Naive B cell (primary cell): ENCODE measurements at regions not wholly inside any gene's neighbourhood (a gene's known extent, or its start where the extent isn't known, plus 50 kb on each side); places are given as distances from the start of the nearest gene placed in this dataset.

Experiments used
- ATAC-seq, 2 donors: fragments of 150-1000 bp; cut with Tn5 transposase; 2 replicates each; pipeline ENCODE4 v1.10.0; 2021; ENCODE audit warnings: low read depth in 2 of 2, mild to moderate bottlenecking in 2 of 2, moderate library complexity in 2 of 2
- DNase-seq: peaks from one replicate; pipeline ENCODE4 v3.0.0; 2022
- H3K27ac Mint-ChIP-seq, 6 donors: one replicate each; pipeline ENCODE4 v1.8.0; 2020 to 2022; ENCODE audit warnings: mild to moderate bottlenecking in 6 of 6, mixed read lengths in 6 of 6, moderate library complexity in 5 of 6, inconsistent platforms in 2 of 6
- H3K27me3 Mint-ChIP-seq, 3 donors: one replicate each; pipeline ENCODE4 v1.8.0; 2021 to 2022; ENCODE audit warnings: mixed read lengths in 3 of 3, mild to moderate bottlenecking in 1 of 3
- H3K36me3 Mint-ChIP-seq, 2 donors: one replicate each; pipeline ENCODE4 v1.8.0; 2020 to 2022; ENCODE audit warnings: mixed read lengths in 2 of 2, inconsistent platforms in 1 of 2, mild to moderate bottlenecking in 1 of 2
- H3K4me1 Mint-ChIP-seq, 3 donors: one replicate each; pipeline ENCODE4 v1.8.0; 2020 to 2022; ENCODE audit warnings: mixed read lengths in 3 of 3, inconsistent platforms in 1 of 3, mild to moderate bottlenecking in 1 of 3, moderate library complexity in 1 of 3
- H3K4me3 Mint-ChIP-seq, 8 donors: one replicate each; pipeline ENCODE4 v1.8.0; 2020 to 2022; ENCODE audit warnings: mild to moderate bottlenecking in 8 of 8, mixed read lengths in 8 of 8, moderate library complexity in 8 of 8, inconsistent platforms in 2 of 8
- H3K9me3 Mint-ChIP-seq, 7 donors: one replicate each; pipeline ENCODE4 v1.8.0; 2020 to 2022; ENCODE audit warnings: mixed read lengths in 7 of 7, mild to moderate bottlenecking in 5 of 7, inconsistent platforms in 2 of 7, moderate library complexity in 1 of 7

GRCh38 chr6:104404377-104404776 is 455.3 kb downstream of the HACE1 start:
- no peak for DNase-seq
- Mint-ChIP-seq H3K27ac (no peak overlapping the region), H3K27me3 (no peaks in the 10 kb centered on the region), H3K4me1 (no peaks in the 10 kb centered on the region), H3K36me3 (no peaks in the 10 kb centered on the region), H3K9me3 (peaks cover 0 to 6% (median 0%) of the 10 kb centered on the region in 7 donors), H3K4me3 (no peak overlapping the region)
- ATAC-seq = no peak

- Mint-ChIP-seq H3K9me3 (peaks cover 0 to 4% (median 0%) of the 10 kb centered on the region in 7 donors), H3K4me3 (no peak overlapping the region), H3K4me1 (no peaks in the 10 kb centered on the region), H3K27me3 (no peaks in the 10 kb centered on the region), H3K27ac (no peak overlapping the region), H3K36me3 (no peaks in the 10 kb centered on the region)
- ATAC-seq (no peak), DNase-seq (no peak)
Observed at GRCh38 chr6:104402572-104402971, 457.1 kb downstream of the HACE1 start.

- Mint-ChIP-seq H3K27me3 (no peaks in the 10 kb centered on the region), H3K4me3 (no peak overlapping the region), H3K9me3 (peaks cover 0 to 4% (median 0%) of the 10 kb centered on the region in 7 donors), H3K4me1 (no peaks in the 10 kb centered on the region), H3K36me3 (no peaks in the 10 kb centered on the region), H3K27ac (no peak overlapping the region)
- DNase-seq (no peak), ATAC-seq (no peak)
Observed at GRCh38 chr6:104401926-104402325, 457.8 kb downstream of the HACE1 start.

GRCh38 chr6:104400844-104401243 is 458.9 kb downstream of the HACE1 start:
- Mint-ChIP-seq H3K4me1 (no peaks in the 10 kb centered on the region), H3K36me3 (no peaks in the 10 kb centered on the region), H3K27ac (no peak overlapping the region), H3K27me3 (no peaks in the 10 kb centered on the region), H3K9me3 (peaks cover 0 to 4% (median 0%) of the 10 kb centered on the region in 7 donors), H3K4me3 (no peak overlapping the region)
- ATAC-seq (no peak), DNase-seq (no peak)

- Mint-ChIP-seq H3K27me3 (no peaks in the 10 kb centered on the region), H3K4me1 (no peaks in the 10 kb centered on the region), H3K4me3 (no peak overlapping the region), H3K9me3 (peaks cover 0 to 5% (median 2%) of the 10 kb centered on the region in 7 donors), H3K36me3 (no peaks in the 10 kb centered on the region), H3K27ac (no peak overlapping the region)
- no peak for ATAC-seq
- DNase-seq = no peak
Observed at GRCh38 chr6:104396077-104396476, 463.6 kb downstream of the HACE1 start.

GRCh38 chr6:104381907-104382306 is 477.8 kb downstream of the HACE1 start:
- Mint-ChIP-seq H3K9me3 (peaks cover 0 to 12% (median 5%) of the 10 kb centered on the region in 7 donors), H3K4me1 (no peaks in the 10 kb centered on the region), H3K27me3 (no peaks in the 10 kb centered on the region), H3K4me3 (no peak overlapping the region), H3K36me3 (no peaks in the 10 kb centered on the region), H3K27ac (no peak overlapping the region)
- no peak for ATAC-seq
- no peak for DNase-seq

- H3K27ac Mint-ChIP-seq = no peak overlapping the region
- peaks cover 0 to 8% (median 2%) of the 10 kb centered on the region in 7 donors for H3K9me3 Mint-ChIP-seq
- ATAC-seq (no peak), DNase-seq (no peak)
- H3K36me3 Mint-ChIP-seq = no peaks in the 10 kb centered on the region
- no peaks in the 10 kb centered on the region for H3K4me1 Mint-ChIP-seq
- H3K4me3 Mint-ChIP-seq = no peak overlapping the region
- H3K27me3 Mint-ChIP-seq = no peaks in the 10 kb centered on the region
Observed at GRCh38 chr6:104365451-104366234, 494.1 kb downstream of the HACE1 start.

GRCh38 chr6:104357928-104358327 is 501.8 kb downstream of the HACE1 start:
- H3K4me1 Mint-ChIP-seq = no peaks in the 10 kb centered on the region
- no peak overlapping the region for H3K27ac Mint-ChIP-seq
- H3K36me3 Mint-ChIP-seq = no peaks in the 10 kb centered on the region
- peaks cover 4 to 21% (median 7%) of the 10 kb centered on the region in 7 donors for H3K9me3 Mint-ChIP-seq
- H3K27me3 Mint-ChIP-seq = no peaks in the 10 kb centered on the region
- H3K4me3 Mint-ChIP-seq = no peak overlapping the region
- ATAC-seq = no peak
- DNase-seq = no peak

- H3K27ac Mint-ChIP-seq = no peak overlapping the region
- ATAC-seq (no peak), DNase-seq (no peak)
- no peaks in the 10 kb centered on the region for H3K36me3 Mint-ChIP-seq
- peak overlapping the region in 1 of 8 donors; percentile 5 for H3K4me3 Mint-ChIP-seq
- peaks cover 4 to 21% (median 8%) of the 10 kb centered on the region in 7 donors for H3K9me3 Mint-ChIP-seq
- H3K27me3 Mint-ChIP-seq = no peaks in the 10 kb centered on the region
- H3K4me1 Mint-ChIP-seq = no peaks in the 10 kb centered on the region
Observed at GRCh38 chr6:104356197-104356596, 503.5 kb downstream of the HACE1 start.

GRCh38 chr6:104349191-104349590 is 510.5 kb downstream of the HACE1 start:
- H3K27ac Mint-ChIP-seq = no peak overlapping the region
- ATAC-seq (no peak), DNase-seq (no peak)
- H3K36me3 Mint-ChIP-seq = no peaks in the 10 kb centered on the region
- no peaks in the 10 kb centered on the region for H3K27me3 Mint-ChIP-seq
- H3K9me3 Mint-ChIP-seq = peaks cover 4 to 16% (median 9%) of the 10 kb centered on the region in 7 donors
- no peak overlapping the region for H3K4me3 Mint-ChIP-seq
- H3K4me1 Mint-ChIP-seq = no peaks in the 10 kb centered on the region

- H3K27ac Mint-ChIP-seq = no peak overlapping the region
- H3K27me3 Mint-ChIP-seq = no peaks in the 10 kb centered on the region
- ATAC-seq = no peak
- no peaks in the 10 kb centered on the region for H3K36me3 Mint-ChIP-seq
- H3K4me3 Mint-ChIP-seq = no peak overlapping the region
- no peak for DNase-seq
- no peaks in the 10 kb centered on the region for H3K4me1 Mint-ChIP-seq
- H3K9me3 Mint-ChIP-seq = peaks cover 0 to 21% (median 8%) of the 10 kb centered on the region in 7 donors
Observed at GRCh38 chr6:104344223-104344622, 515.5 kb downstream of the HACE1 start.

GRCh38 chr6:104332364-104332763 is 527.4 kb downstream of the HACE1 start:
- H3K27me3 Mint-ChIP-seq = no peaks in the 10 kb centered on the region
- no peak for DNase-seq
- no peak overlapping the region for H3K4me3 Mint-ChIP-seq
- H3K4me1 Mint-ChIP-seq = no peaks in the 10 kb centered on the region
- ATAC-seq = no peak
- H3K9me3 Mint-ChIP-seq = peaks cover 0 to 6% (median 0%) of the 10 kb centered on the region in 7 donors
- no peak overlapping the region for H3K27ac Mint-ChIP-seq
- H3K36me3 Mint-ChIP-seq = no peaks in the 10 kb centered on the region

- H3K9me3 Mint-ChIP-seq = peaks cover 0 to 2% (median 0%) of the 10 kb centered on the region in 7 donors
- H3K4me1 Mint-ChIP-seq = no peaks in the 10 kb centered on the region
- H3K27ac Mint-ChIP-seq = peak overlapping the region in 1 of 6 donors; percentile 31
- peaks cover 0 to 8% (median 0%) of the 10 kb centered on the region in 3 donors for H3K27me3 Mint-ChIP-seq
- no peaks in the 10 kb centered on the region for H3K36me3 Mint-ChIP-seq
- no peak for DNase-seq
- no peak overlapping the region for H3K4me3 Mint-ChIP-seq
- no peak for ATAC-seq
Observed at GRCh38 chr6:104326173-104327001, 533.3 kb downstream of the HACE1 start.
